A549 (cell line): ENCODE measurements at regions not wholly inside any gene's neighbourhood (a gene's known extent, or its start where the extent isn't known, plus 50 kb on each side); places are given as distances from the start of the nearest gene placed in this dataset.

Source experiments
- ATAC-seq, 2 experiments: fragments of 200-7000 bp in 1 of 2; fragments of >200 bp in 1 of 2; cut with Nextera tagmentation in 1 of 2; cut with Tn5 transposase in 1 of 2; 3 replicates each; pipeline versions ENCODE4 v1.8.0 to v1.9.1; 2018 to 2020; ENCODE audit warnings: mild to moderate bottlenecking in 1 of 2, moderate library complexity in 1 of 2
- CTCF ChIA-PET: fragments of 300-600 bp; sonication (Branson Sonifier 250); formaldehyde crosslinking; extraction: SDS; loops from one replicate; lab custom pipeline; 2021; ENCODE audit warnings: antibody characterized with exemption, inconsistent platforms; lab: Yijun Ruan, JAX
- POLR2A ChIA-PET: fragments of 350-600 bp; formaldehyde crosslinking; extraction: SDS; loops from one replicate; lab custom pipeline; 2021; ENCODE audit warnings: antibody characterized with exemption, inconsistent platforms; lab: Yijun Ruan, JAX
- DNase-seq, 2 experiments: peaks; one replicate each; pipeline versions ENCODE4 v3.0.0 to v3.0.0-alpha.2; 2011 to 2016; ENCODE audit warnings: low read depth in 1 of 2, low spot score in 1 of 2
- FAIRE-seq: peaks from 2 replicates; lab custom pipeline; 2011; peaks lifted over from hg19 to GRCh38; lab: Jason Lieb, UNC
- H3K27ac ChIP-seq, 2 experiments: fragments of >200 bp; sonication (Bioruptor Twin); formaldehyde crosslinking; 3 replicates each; pipeline ENCODE4 v1.5.1; 2016 to 2017
- H3K4me1 ChIP-seq: fragments of >200 bp; sonication (Bioruptor Twin); formaldehyde crosslinking; 3 replicates; pipeline ENCODE4 v1.6.1; 2016
- H3K4me2 ChIP-seq: fragments of >200 bp; sonication (Bioruptor Twin); formaldehyde crosslinking; 3 replicates; pipeline ENCODE4 v1.6.1; 2016
- H3K4me3 ChIP-seq: fragments of >200 bp; sonication (Bioruptor Twin); formaldehyde crosslinking; 3 replicates; pipeline ENCODE4 v1.5.1; 2016
- H3K9me3 ChIP-seq: fragments of >200 bp; sonication (Bioruptor Twin); formaldehyde crosslinking; 3 replicates; pipeline ENCODE4 v1.6.1; 2016
- CBX2 ChIP-seq: fragments of 200-600 bp; sonication (generic); IDR thresholded peaks from 2 replicates; pipeline ENCODE4 v1.6.1; 2016; ENCODE audit warnings: low read depth, mild to moderate bottlenecking, borderline replicate concordance
- CBX8 ChIP-seq: fragments of 200-600 bp; sonication (generic); IDR thresholded peaks from 2 replicates; pipeline ENCODE4 v1.6.1; 2016
- CEBPB ChIP-seq, 2 experiments: fragments of >200 bp in 1 of 2; sonication (Bioruptor Twin) in 1 of 2; formaldehyde crosslinking in 1 of 2; IDR thresholded peaks; 2 replicates each; pipeline ENCODE4 v1.6.1; 2012 to 2016
- CHD4 ChIP-seq: fragments of 200-600 bp; sonication (generic); IDR thresholded peaks from 2 replicates; pipeline ENCODE4 v1.6.1; 2016; ENCODE audit warnings: antibody characterized with exemption, mild to moderate bottlenecking, borderline replicate concordance
- EHF ChIP-seq: fragments of 250-450 bp; sonication (Bioruptor Pico); IDR thresholded peaks from 2 replicates; pipeline ENCODE4 v1.5.0; 2020; ENCODE audit warnings: mild to moderate bottlenecking
- ESRRA ChIP-seq: fragments of 150-350 bp; IDR thresholded peaks from 2 replicates; pipeline ENCODE4 v1.6.1; 2014; ENCODE audit warnings: mild to moderate bottlenecking, low read length, borderline replicate concordance
- FOSL2 ChIP-seq, 2 experiments: fragments of 450-650 bp in 1 of 2; fragments of >200 bp in 1 of 2; sonication (Bioruptor Twin) in 1 of 2; formaldehyde crosslinking; IDR thresholded peaks; 2 replicates each; pipeline versions ENCODE4 v1.5.0 to v1.6.1; 2016 to 2020; ENCODE audit warnings: mild to moderate bottlenecking in 1 of 2, moderate library complexity in 1 of 2
- GATA3 ChIP-seq: IDR thresholded peaks from 2 replicates; pipeline ENCODE4 v1.6.1; 2012; ENCODE audit warnings: borderline replicate concordance
- HOXB13 ChIP-seq: fragments of 250-450 bp; sonication (Bioruptor Pico); IDR thresholded peaks from 2 replicates; pipeline ENCODE4 v1.5.0; 2020; ENCODE audit warnings: low read depth, mild to moderate bottlenecking, moderate library complexity
- JUN ChIP-seq, 2 experiments: fragments of >200 bp; sonication (Bioruptor Twin); formaldehyde crosslinking; IDR thresholded peaks; 2 replicates in 1 of 2; 3 replicates in 1 of 2; pipeline ENCODE4 v1.6.1; 2016 to 2017
- KDM1A ChIP-seq: fragments of 200-600 bp; sonication (generic); IDR thresholded peaks from 2 replicates; pipeline ENCODE4 v1.6.1; 2016; ENCODE audit warnings: low read depth, mild to moderate bottlenecking
- KDM5A ChIP-seq: fragments of 200-600 bp; sonication (generic); IDR thresholded peaks from 2 replicates; pipeline ENCODE4 v1.6.1; 2016; ENCODE audit warnings: antibody characterized with exemption, mild to moderate bottlenecking
- MAZ ChIP-seq: fragments of 150-350 bp; IDR thresholded peaks from 2 replicates; pipeline ENCODE4 v1.6.1; 2014; ENCODE audit warnings: antibody characterized with exemption, low read depth, low read length, borderline replicate concordance
- NFE2L2 ChIP-seq: fragments of 150-350 bp; conservative IDR thresholded peaks from 2 replicates; pipeline ENCODE4 v1.6.1; 2014; ENCODE audit warnings: low read length
- PHF8 ChIP-seq: fragments of 200-600 bp; sonication (generic); IDR thresholded peaks from 2 replicates; pipeline ENCODE4 v1.6.1; 2016; ENCODE audit warnings: low read depth, mild to moderate bottlenecking, antibody characterized with exemption, moderate library complexity, borderline replicate concordance
- POLR2AphosphoS2 ChIP-seq: conservative IDR thresholded peaks from 2 replicates; pipeline ENCODE4 v1.6.1; 2012; ENCODE audit warnings: low read length, improper control_type of control experiment, inconsistent platforms
- RAD21 ChIP-seq, 2 experiments: fragments of >200 bp in 1 of 2; sonication (Bioruptor Twin) in 1 of 2; formaldehyde crosslinking in 1 of 2; IDR thresholded peaks in 1 of 2; conservative IDR thresholded peaks in 1 of 2; 2 replicates in 1 of 2; 3 replicates in 1 of 2; pipeline ENCODE4 v1.6.1; 2012 to 2018; ENCODE audit warnings: inconsistent platforms in 1 of 2
- RFX5 ChIP-seq: fragments of 450-650 bp; IDR thresholded peaks from 2 replicates; pipeline ENCODE4 v1.7.1; 2014; ENCODE audit warnings: antibody characterized with exemption, mild to moderate bottlenecking, moderate library complexity
- RNF2 ChIP-seq: fragments of 200-600 bp; sonication (generic); IDR thresholded peaks from 2 replicates; pipeline ENCODE4 v1.6.1; 2016; ENCODE audit warnings: low read depth, mild to moderate bottlenecking, antibody characterized with exemption, moderate library complexity, borderline replicate concordance
- SMC3 ChIP-seq: fragments of >200 bp; sonication (Bioruptor Twin); formaldehyde crosslinking; IDR thresholded peaks from 3 replicates; pipeline ENCODE4 v1.6.1; 2018; ENCODE audit warnings: inconsistent platforms
- ZC3H11A ChIP-seq: fragments of 450-650 bp; IDR thresholded peaks from 2 replicates; pipeline ENCODE4 v1.6.1; 2014; ENCODE audit warnings: antibody characterized with exemption, mild to moderate bottlenecking
- ZFP36 ChIP-seq: fragments of 450-650 bp; IDR thresholded peaks from 2 replicates; pipeline ENCODE4 v1.6.1; 2014; ENCODE audit warnings: borderline replicate concordance; ENCODE audit not compliant: partially characterized antibody
- WGBS: methylation state at CpG from one replicate; pipeline ENCODE4 v1.1.6; 2017; ENCODE audit errors: missing lambda C conversion rate; 5-methylcytosine and 5-hydroxymethylcytosine counted together
- TF ChIP-seq, protein P1 (sequence below): fragments of 200-600 bp; sonication (generic); IDR thresholded peaks from 2 replicates; pipeline ENCODE4 v1.6.1; 2016; ENCODE audit warnings: antibody characterized with exemption, mild to moderate bottlenecking, moderate library complexity
- TF ChIP-seq, protein P2 (sequence below): IDR thresholded peaks from 2 replicates; pipeline ENCODE4 v1.6.1; 2012; ENCODE audit warnings: low read depth, borderline replicate concordance
- TF ChIP-seq, protein P3 (sequence below): IDR thresholded peaks from 2 replicates; pipeline ENCODE4 v1.6.1; 2012
- TF ChIP-seq, protein P4 (sequence below): fragments of >200 bp; sonication (Bioruptor Twin); formaldehyde crosslinking; IDR thresholded peaks from 3 replicates; pipeline ENCODE4 v1.5.1; 2016
- TF ChIP-seq, protein P5 (sequence below): fragments of 150-350 bp; IDR thresholded peaks from 2 replicates; pipeline ENCODE4 v1.6.1; 2014; ENCODE audit warnings: low read depth, mild to moderate bottlenecking, low read length
- TF ChIP-seq, protein P6 (sequence below): fragments of 450-650 bp; IDR thresholded peaks from 2 replicates; pipeline ENCODE4 v1.6.1; 2014; ENCODE audit warnings: antibody characterized with exemption

DNA sequence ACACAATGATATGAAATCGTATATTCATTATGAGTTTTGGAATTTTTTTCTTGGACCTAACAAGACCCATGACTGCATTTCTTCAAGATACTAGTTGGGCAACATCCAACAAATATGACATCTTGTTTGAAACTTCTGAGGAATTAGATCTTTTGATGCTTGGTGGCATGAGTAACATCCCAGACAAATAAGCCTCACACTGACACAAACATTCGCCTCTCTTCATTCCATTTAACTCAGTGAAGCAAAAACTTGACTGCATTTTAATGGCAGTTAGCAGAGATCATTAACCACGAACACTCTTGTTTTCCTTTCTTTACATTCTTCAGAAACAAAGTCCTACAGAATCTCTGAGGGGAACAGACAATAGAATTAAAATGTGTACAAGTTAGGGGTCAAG is 758.3 kb downstream of the C12orf50 start (continued):
- TF ChIP-seq ESRRA = no peak
- TF ChIP-seq CEBPB (IDR thresholded peaks at IDR 0.05) = peak in 1 of 2 experiments; percentile 37; a peak in 1 of 4 replicates
- peak; percentile 57; the same call in 1 of the 2 replicates for TF ChIP-seq GATA3
- TF ChIP-seq JUN (IDR thresholded peaks at IDR 0.05) = no peak
- TF ChIP-seq, protein P1, sequence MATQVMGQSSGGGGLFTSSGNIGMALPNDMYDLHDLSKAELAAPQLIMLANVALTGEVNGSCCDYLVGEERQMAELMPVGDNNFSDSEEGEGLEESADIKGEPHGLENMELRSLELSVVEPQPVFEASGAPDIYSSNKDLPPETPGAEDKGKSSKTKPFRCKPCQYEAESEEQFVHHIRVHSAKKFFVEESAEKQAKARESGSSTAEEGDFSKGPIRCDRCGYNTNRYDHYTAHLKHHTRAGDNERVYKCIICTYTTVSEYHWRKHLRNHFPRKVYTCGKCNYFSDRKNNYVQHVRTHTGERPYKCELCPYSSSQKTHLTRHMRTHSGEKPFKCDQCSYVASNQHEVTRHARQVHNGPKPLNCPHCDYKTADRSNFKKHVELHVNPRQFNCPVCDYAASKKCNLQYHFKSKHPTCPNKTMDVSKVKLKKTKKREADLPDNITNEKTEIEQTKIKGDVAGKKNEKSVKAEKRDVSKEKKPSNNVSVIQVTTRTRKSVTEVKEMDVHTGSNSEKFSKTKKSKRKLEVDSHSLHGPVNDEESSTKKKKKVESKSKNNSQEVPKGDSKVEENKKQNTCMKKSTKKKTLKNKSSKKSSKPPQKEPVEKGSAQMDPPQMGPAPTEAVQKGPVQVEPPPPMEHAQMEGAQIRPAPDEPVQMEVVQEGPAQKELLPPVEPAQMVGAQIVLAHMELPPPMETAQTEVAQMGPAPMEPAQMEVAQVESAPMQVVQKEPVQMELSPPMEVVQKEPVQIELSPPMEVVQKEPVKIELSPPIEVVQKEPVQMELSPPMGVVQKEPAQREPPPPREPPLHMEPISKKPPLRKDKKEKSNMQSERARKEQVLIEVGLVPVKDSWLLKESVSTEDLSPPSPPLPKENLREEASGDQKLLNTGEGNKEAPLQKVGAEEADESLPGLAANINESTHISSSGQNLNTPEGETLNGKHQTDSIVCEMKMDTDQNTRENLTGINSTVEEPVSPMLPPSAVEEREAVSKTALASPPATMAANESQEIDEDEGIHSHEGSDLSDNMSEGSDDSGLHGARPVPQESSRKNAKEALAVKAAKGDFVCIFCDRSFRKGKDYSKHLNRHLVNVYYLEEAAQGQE = no peak
- TF ChIP-seq KDM5A = no peak
- no peak for TF ChIP-seq RAD21 (conservative IDR thresholded peaks at IDR 0.05 in 1 of 2, IDR thresholded peaks at IDR 0.05 in 1 of 2)
- TF ChIP-seq POLR2AphosphoS2 = no peak
- TF ChIP-seq, protein P2, sequence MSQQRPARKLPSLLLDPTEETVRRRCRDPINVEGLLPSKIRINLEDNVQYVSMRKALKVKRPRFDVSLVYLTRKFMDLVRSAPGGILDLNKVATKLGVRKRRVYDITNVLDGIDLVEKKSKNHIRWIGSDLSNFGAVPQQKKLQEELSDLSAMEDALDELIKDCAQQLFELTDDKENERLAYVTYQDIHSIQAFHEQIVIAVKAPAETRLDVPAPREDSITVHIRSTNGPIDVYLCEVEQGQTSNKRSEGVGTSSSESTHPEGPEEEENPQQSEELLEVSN = no peak
- no peak for TF ChIP-seq EHF (CRISPR knock-in tag)

GRCh38 chr12:87266305-87266704 is 762.9 kb downstream of the C12orf50 start:
- CTCF ChIA-PET = no interaction called here
- no peak for FAIRE-seq
- peaks cover 4% of the 10 kb centered on the region; the same call in 2 of the 3 replicates for H3K4me1 ChIP-seq
- H3K27ac ChIP-seq = no peak overlapping the region
- DNase-seq = peak in 1 of 2 experiments; percentile 27
- no peak overlapping the region for H3K4me3 ChIP-seq
- 69% methylated on average over 2 of the region's 2 CpGs for WGBS
- H3K4me2 ChIP-seq = no peak overlapping the region
- H3K9me3 ChIP-seq = no peaks in the 10 kb centered on the region
- POLR2A ChIA-PET = no interaction called here
- TF ChIP-seq ZFP36 (no peak), RAD21 (conservative IDR thresholded peaks at IDR 0.05 in 1 of 2, IDR thresholded peaks at IDR 0.05 in 1 of 2) (0 out of 5 replicates have a peak, but pooled peaks of 1 of the 2 experiments have one; percentile 11), SMC3 (0 out of 3 replicates have a peak, but pooled peaks have one; percentile 9)
- TF ChIP-seq, protein P3, sequence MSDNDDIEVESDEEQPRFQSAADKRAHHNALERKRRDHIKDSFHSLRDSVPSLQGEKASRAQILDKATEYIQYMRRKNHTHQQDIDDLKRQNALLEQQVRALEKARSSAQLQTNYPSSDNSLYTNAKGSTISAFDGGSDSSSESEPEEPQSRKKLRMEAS = no peak
- TF ChIP-seq, protein P4, sequence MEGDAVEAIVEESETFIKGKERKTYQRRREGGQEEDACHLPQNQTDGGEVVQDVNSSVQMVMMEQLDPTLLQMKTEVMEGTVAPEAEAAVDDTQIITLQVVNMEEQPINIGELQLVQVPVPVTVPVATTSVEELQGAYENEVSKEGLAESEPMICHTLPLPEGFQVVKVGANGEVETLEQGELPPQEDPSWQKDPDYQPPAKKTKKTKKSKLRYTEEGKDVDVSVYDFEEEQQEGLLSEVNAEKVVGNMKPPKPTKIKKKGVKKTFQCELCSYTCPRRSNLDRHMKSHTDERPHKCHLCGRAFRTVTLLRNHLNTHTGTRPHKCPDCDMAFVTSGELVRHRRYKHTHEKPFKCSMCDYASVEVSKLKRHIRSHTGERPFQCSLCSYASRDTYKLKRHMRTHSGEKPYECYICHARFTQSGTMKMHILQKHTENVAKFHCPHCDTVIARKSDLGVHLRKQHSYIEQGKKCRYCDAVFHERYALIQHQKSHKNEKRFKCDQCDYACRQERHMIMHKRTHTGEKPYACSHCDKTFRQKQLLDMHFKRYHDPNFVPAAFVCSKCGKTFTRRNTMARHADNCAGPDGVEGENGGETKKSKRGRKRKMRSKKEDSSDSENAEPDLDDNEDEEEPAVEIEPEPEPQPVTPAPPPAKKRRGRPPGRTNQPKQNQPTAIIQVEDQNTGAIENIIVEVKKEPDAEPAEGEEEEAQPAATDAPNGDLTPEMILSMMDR = peak; percentile 27; the same call in 1 of the 3 replicates
- no peak for ATAC-seq

- DNase-seq (no peak), ATAC-seq (no peak), FAIRE-seq (no peak)
- no peak overlapping the region for H3K4me3 ChIP-seq
- H3K9me3 ChIP-seq = no peaks in the 10 kb centered on the region
- CTCF ChIA-PET = interaction anchor here (2.0 kb wide), 1 partner anchor 10 kb away, joined by 4 read pairs; no protein-coding TSS in a partner anchor
- POLR2A ChIA-PET = no interaction called here
- H3K4me2 ChIP-seq = peak overlapping the region; percentile 8; the same call in 2 of the 3 replicates
- no peak overlapping the region for H3K27ac ChIP-seq
- 0 out of 3 replicates have a peak, but pooled peaks cover 5% of the 10 kb centered on the region for H3K4me1 ChIP-seq
- TF ChIP-seq MAZ (no peak), KDM1A (no peak), CBX2 (no peak), NFE2L2 (no peak), RFX5 (no peak), KDM5A (no peak), CHD4 (no peak), POLR2AphosphoS2 (no peak), FOSL2 (IDR thresholded peaks at IDR 0.05) (no peak), FOSL2 (CRISPR knock-in tag; IDR thresholded peaks at IDR 0.05) (no peak), HOXB13 (no peak), RNF2 (no peak), CBX8 (no peak), ZC3H11A (no peak), PHF8 (no peak)
- TF ChIP-seq, protein P5, sequence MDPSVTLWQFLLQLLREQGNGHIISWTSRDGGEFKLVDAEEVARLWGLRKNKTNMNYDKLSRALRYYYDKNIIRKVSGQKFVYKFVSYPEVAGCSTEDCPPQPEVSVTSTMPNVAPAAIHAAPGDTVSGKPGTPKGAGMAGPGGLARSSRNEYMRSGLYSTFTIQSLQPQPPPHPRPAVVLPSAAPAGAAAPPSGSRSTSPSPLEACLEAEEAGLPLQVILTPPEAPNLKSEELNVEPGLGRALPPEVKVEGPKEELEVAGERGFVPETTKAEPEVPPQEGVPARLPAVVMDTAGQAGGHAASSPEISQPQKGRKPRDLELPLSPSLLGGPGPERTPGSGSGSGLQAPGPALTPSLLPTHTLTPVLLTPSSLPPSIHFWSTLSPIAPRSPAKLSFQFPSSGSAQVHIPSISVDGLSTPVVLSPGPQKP = no peak
- TF ChIP-seq, protein P6, sequence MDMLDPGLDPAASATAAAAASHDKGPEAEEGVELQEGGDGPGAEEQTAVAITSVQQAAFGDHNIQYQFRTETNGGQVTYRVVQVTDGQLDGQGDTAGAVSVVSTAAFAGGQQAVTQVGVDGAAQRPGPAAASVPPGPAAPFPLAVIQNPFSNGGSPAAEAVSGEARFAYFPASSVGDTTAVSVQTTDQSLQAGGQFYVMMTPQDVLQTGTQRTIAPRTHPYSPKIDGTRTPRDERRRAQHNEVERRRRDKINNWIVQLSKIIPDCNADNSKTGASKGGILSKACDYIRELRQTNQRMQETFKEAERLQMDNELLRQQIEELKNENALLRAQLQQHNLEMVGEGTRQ = no peak
Observed at GRCh38 chr12:87259391-87259790, 769.8 kb downstream of the C12orf50 start.
